GM18858 (cell line): ENCODE measurements at regions not wholly inside any gene's neighbourhood (a gene's known extent, or its start where the extent isn't known, plus 50 kb on each side); places are given as distances from the start of the nearest gene placed in this dataset.

Experiments used
- ATAC-seq: cut with Tn5 transposase; IDR thresholded peaks from one replicate; pipeline ENCODE4 v1.9.1; 2021; ENCODE audit not compliant: unreplicated experiment

- ATAC-seq: no peak
These were observed 189.7 kb upstream of the IL12A start for GRCh38 chr3:159798951-159799350.

- ATAC-seq: no peak
These were observed 188.0 kb upstream of the IL12A start for GRCh38 chr3:159800434-159801155.

GRCh38 chr3:159802864-159803263, 185.8 kb upstream of the IL12A start:
- no peak for ATAC-seq

- no peak for ATAC-seq
These were observed 185.2 kb upstream of the IL12A start for GRCh38 chr3:159803459-159803858.

- peak; percentile 94 for ATAC-seq
These were observed 183.8 kb upstream of the IL12A start for GRCh38 chr3:159804726-159805410.

- ATAC-seq: peak; percentile 13
These were observed 183.2 kb upstream of the IL12A start for GRCh38 chr3:159805411-159805772.

GRCh38 chr3:159806412-159806811, 182.2 kb upstream of the IL12A start:
- no peak for ATAC-seq

GRCh38 chr3:159807137-159808040, 181.2 kb upstream of the IL12A start:
- ATAC-seq: no peak

- no peak for ATAC-seq
These were observed 174.7 kb upstream of the IL12A start for GRCh38 chr3:159813822-159814531.

GRCh38 chr3:159816512-159816911, 172.1 kb upstream of the IL12A start:
- ATAC-seq: no peak

GRCh38 chr3:159817126-159817525, 171.5 kb upstream of the IL12A start:
- ATAC-seq: no peak

GRCh38 chr3:159817571-159817970, 171.1 kb upstream of the IL12A start:
- no peak for ATAC-seq

- no peak for ATAC-seq
These were observed 170.2 kb upstream of the IL12A start for GRCh38 chr3:159818399-159818798.

GRCh38 chr3:159818997-159819500, 169.6 kb upstream of the IL12A start:
- peak; percentile 48 for ATAC-seq

GRCh38 chr3:159819676-159820075, 169.0 kb upstream of the IL12A start:
- ATAC-seq: no peak

- no peak for ATAC-seq
These were observed 167.5 kb upstream of the IL12A start for GRCh38 chr3:159821110-159821509.

- no peak for ATAC-seq
These were observed 166.9 kb upstream of the IL12A start for GRCh38 chr3:159821736-159822135.

- no peak for ATAC-seq
These were observed 164.9 kb upstream of the IL12A start for GRCh38 chr3:159823780-159824179.

GRCh38 chr3:159824333-159824732, 164.3 kb upstream of the IL12A start:
- ATAC-seq: no peak

- no peak for ATAC-seq
These were observed 163.3 kb upstream of the IL12A start for GRCh38 chr3:159825216-159825854.
